Fibroblast of villous mesenchyme (primary cell): ENCODE measurements at regions not wholly inside any gene's neighbourhood (a gene's known extent, or its start where the extent isn't known, plus 50 kb on each side); places are given as distances from the start of the nearest gene placed in this dataset.
"Not testable (repeated sequence)": the region's sequence is repeated elsewhere in the genome, so short reads cannot be mapped to it uniquely, and the experiment has no call there.

ENCODE experiments used
- DNase-seq: peaks from one replicate; pipeline ENCODE4 v3.0.0-alpha.2; 2010; ENCODE audit warnings: low read depth
- H3K4me3 ChIP-seq: 2 replicates; pipeline ENCODE4 v1.5.1; 2011; ENCODE audit warnings: low read depth, mild to moderate bottlenecking, low read length
- CTCF ChIP-seq: IDR thresholded peaks from 2 replicates; pipeline ENCODE4 v1.5.1; 2012; ENCODE audit warnings: low read depth, mild to moderate bottlenecking, low read length; ENCODE audit not compliant: insufficient read depth

GRCh38 chr6:50899306-50899870 is 80.7 kb downstream of the TFAP2B start:
- no peak for TF ChIP-seq CTCF
- no peak overlapping the region for H3K4me3 ChIP-seq
- DNase-seq = no peak

GRCh38 chr6:50902260-50902659 is 83.6 kb downstream of the TFAP2B start:
- DNase-seq = no peak
- no peak overlapping the region for H3K4me3 ChIP-seq
- no peak for TF ChIP-seq CTCF

GRCh38 chr6:50905297-50905696 is 86.6 kb downstream of the TFAP2B start:
- no peak overlapping the region for H3K4me3 ChIP-seq
- no peak for TF ChIP-seq CTCF
- no peak for DNase-seq

- no peak for DNase-seq
- H3K4me3 ChIP-seq = no peak overlapping the region
- TF ChIP-seq CTCF = no peak
Observed at GRCh38 chr6:50907565-50907964, 88.9 kb downstream of the TFAP2B start.

- TF ChIP-seq CTCF = no peak
- no peak overlapping the region for H3K4me3 ChIP-seq
- DNase-seq = no peak
Observed at GRCh38 chr6:50913105-50913770, 94.6 kb downstream of the TFAP2B start.

- not testable (repeated sequence) for DNase-seq, H3K4me3 ChIP-seq
Observed at GRCh38 chr6:50921378-50921777, 102.7 kb downstream of the TFAP2B start.

- no peak for DNase-seq
- H3K4me3 ChIP-seq = no peak overlapping the region
- no peak for TF ChIP-seq CTCF
Observed at GRCh38 chr6:50921968-50922367, 103.3 kb downstream of the TFAP2B start.
